ENCODE measurements at regions not wholly inside any gene's neighbourhood (a gene's known extent, or its start where the extent isn't known, plus 50 kb on each side); places are given as distances from the start of the nearest gene placed in this dataset.

GRCh38 chr9:119453490-119453911 is 84.3 kb upstream of the BRINP1 start:
- intact Hi-C loops (cut with micrococcal nuclease; ENCODE audit: unreplicated experiment): no loop called here
- Histone ChIP-seq H3K4me2 (ENCODE audit: low read length) (no peak overlapping the region), H3K4me3 (ENCODE audit: low read depth, low read length, poor library complexity, severe bottlenecking) (no peak overlapping the region), H3K4me1 (ENCODE audit: insufficient read depth, low read length, poor library complexity, severe bottlenecking) (no peaks in the 10 kb centered on the region), H3K9me3 (ENCODE audit: low read length) (no peaks in the 10 kb centered on the region), H3K27ac (ENCODE audit: low read depth, low read length, poor library complexity, severe bottlenecking) (no peak overlapping the region), H3K36me3 (ENCODE audit: insufficient read depth, low read length) (no peaks in the 10 kb centered on the region), H3K9me2 (ENCODE audit: insufficient read depth, low read length) (no peaks in the 10 kb centered on the region), H4K20me1 (ENCODE audit: insufficient read depth, low read length) (no peaks in the 10 kb centered on the region), H3K79me2 (ENCODE audit: insufficient read depth, low read depth, low read length) (no peaks in the 10 kb centered on the region), H2AFZ (ENCODE audit: low read length) (no peak overlapping the region)
- no TSS peak for BruUV-seq (replicated peaks)
- CTCF ChIA-PET (ENCODE audit: unreplicated experiment): no interaction called here
- no peak for TF ChIP-seq EZH2phosphoT487 (IDR thresholded peaks at IDR 0.05; ENCODE audit: borderline replicate concordance, low read depth, low read length)
- no peak for TF ChIP-seq CTCF (conservative IDR thresholded peaks at IDR 0.05; ENCODE audit: low read length)
- DNase-seq (ENCODE audit: low spot score): no peak
- POLR2A ChIA-PET: interaction anchor here (0.9 kb wide), 1 partner anchor 10 kb away, joined by 3 read pairs; no protein-coding TSS in a partner anchor

- no peaks in the 10 kb centered on the region for H3K4me1 ChIP-seq (ENCODE audit: insufficient read depth, low read length, poor library complexity, severe bottlenecking)
- POLR2A ChIA-PET: no interaction called here
- intact Hi-C loops (cut with micrococcal nuclease; ENCODE audit: unreplicated experiment): no loop called here
- no peak overlapping the region for H3K4me3 ChIP-seq (ENCODE audit: low read depth, low read length, poor library complexity, severe bottlenecking)
- CTCF ChIA-PET (ENCODE audit: unreplicated experiment): no interaction called here
- no peak for TF ChIP-seq CTCF (conservative IDR thresholded peaks at IDR 0.05; ENCODE audit: low read length)
- H3K9me2 ChIP-seq (ENCODE audit: insufficient read depth, low read length): no peaks in the 10 kb centered on the region
- no peak overlapping the region for H2AFZ ChIP-seq (ENCODE audit: low read length)
- no peak overlapping the region for H3K27ac ChIP-seq (ENCODE audit: low read depth, low read length, poor library complexity, severe bottlenecking)
- no TSS peak for BruUV-seq (replicated peaks)
- H3K4me2 ChIP-seq (ENCODE audit: low read length): no peak overlapping the region
- H4K20me1 ChIP-seq (ENCODE audit: insufficient read depth, low read length): no peaks in the 10 kb centered on the region
- DNase-seq (ENCODE audit: low spot score): no peak
- no peaks in the 10 kb centered on the region for H3K36me3 ChIP-seq (ENCODE audit: insufficient read depth, low read length)
- no peaks in the 10 kb centered on the region for H3K79me2 ChIP-seq (ENCODE audit: insufficient read depth, low read depth, low read length)
- no peaks in the 10 kb centered on the region for H3K9me3 ChIP-seq (ENCODE audit: low read length)
Observed at GRCh38 chr9:119451426-119451825, 82.2 kb upstream of the BRINP1 start.

- no TSS peak for BruUV-seq (replicated peaks)
- no peak for TF ChIP-seq EZH2phosphoT487 (IDR thresholded peaks at IDR 0.05; ENCODE audit: borderline replicate concordance, low read depth, low read length)
- TF ChIP-seq CTCF (conservative IDR thresholded peaks at IDR 0.05; ENCODE audit: low read length): no peak
- Histone ChIP-seq H3K9me2 (ENCODE audit: insufficient read depth, low read length) (no peaks in the 10 kb centered on the region), H3K36me3 (ENCODE audit: insufficient read depth, low read length) (no peaks in the 10 kb centered on the region), H3K4me2 (ENCODE audit: low read length) (no peak overlapping the region), H3K79me2 (ENCODE audit: insufficient read depth, low read depth, low read length) (no peaks in the 10 kb centered on the region), H4K20me1 (ENCODE audit: insufficient read depth, low read length) (no peaks in the 10 kb centered on the region), H3K9me3 (ENCODE audit: low read length) (no peaks in the 10 kb centered on the region), H3K4me1 (ENCODE audit: insufficient read depth, low read length, poor library complexity, severe bottlenecking) (no peaks in the 10 kb centered on the region), H3K4me3 (ENCODE audit: low read depth, low read length, poor library complexity, severe bottlenecking) (no peak overlapping the region), H3K27ac (ENCODE audit: low read depth, low read length, poor library complexity, severe bottlenecking) (no peak overlapping the region), H2AFZ (ENCODE audit: low read length) (no peak overlapping the region)
- CTCF ChIA-PET (ENCODE audit: unreplicated experiment): no interaction called here
- no peak for DNase-seq (ENCODE audit: low spot score)
- POLR2A ChIA-PET: no interaction called here
- intact Hi-C loops (cut with micrococcal nuclease; ENCODE audit: unreplicated experiment): no loop called here
Observed at GRCh38 chr9:119443179-119443578, 73.9 kb upstream of the BRINP1 start.

Data from OCI-LY7 (cell line).